ENCODE measurements at regions not wholly inside any gene's neighbourhood (a gene's known extent, or its start where the extent isn't known, plus 50 kb on each side); places are given as distances from the start of the nearest gene placed in this dataset.

DNA sequence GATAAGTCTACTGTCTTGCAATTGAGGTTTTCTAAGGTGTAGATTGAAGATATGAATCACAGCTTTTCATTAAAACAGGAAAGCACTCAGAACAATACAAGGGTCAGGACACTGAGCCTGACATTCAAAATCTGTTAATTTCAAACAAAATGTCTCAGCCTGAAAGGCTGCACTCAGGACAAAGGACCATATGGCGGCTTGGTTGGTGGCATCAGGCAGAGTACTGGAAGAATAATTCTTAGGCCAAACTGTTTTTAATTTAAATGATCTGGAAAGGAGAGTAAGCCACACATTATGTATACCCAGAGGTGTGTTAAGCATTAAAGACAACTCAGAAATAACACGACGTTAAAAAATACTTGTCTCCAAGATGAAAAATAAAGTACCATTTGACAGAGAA, 85.9 kb downstream of the SKA1 start:
- POLR2A ChIA-PET (ENCODE audit: low non-redundant PET), result no interaction called here
- DNase-seq (ENCODE audit: low spot score), result no peak
- CTCF ChIA-PET, result interaction anchor here (0.7 kb wide), 1 partner anchor 231 kb away, joined by 3 read pairs; no protein-coding TSS in a partner anchor
- TF ChIP-seq, protein P1, sequence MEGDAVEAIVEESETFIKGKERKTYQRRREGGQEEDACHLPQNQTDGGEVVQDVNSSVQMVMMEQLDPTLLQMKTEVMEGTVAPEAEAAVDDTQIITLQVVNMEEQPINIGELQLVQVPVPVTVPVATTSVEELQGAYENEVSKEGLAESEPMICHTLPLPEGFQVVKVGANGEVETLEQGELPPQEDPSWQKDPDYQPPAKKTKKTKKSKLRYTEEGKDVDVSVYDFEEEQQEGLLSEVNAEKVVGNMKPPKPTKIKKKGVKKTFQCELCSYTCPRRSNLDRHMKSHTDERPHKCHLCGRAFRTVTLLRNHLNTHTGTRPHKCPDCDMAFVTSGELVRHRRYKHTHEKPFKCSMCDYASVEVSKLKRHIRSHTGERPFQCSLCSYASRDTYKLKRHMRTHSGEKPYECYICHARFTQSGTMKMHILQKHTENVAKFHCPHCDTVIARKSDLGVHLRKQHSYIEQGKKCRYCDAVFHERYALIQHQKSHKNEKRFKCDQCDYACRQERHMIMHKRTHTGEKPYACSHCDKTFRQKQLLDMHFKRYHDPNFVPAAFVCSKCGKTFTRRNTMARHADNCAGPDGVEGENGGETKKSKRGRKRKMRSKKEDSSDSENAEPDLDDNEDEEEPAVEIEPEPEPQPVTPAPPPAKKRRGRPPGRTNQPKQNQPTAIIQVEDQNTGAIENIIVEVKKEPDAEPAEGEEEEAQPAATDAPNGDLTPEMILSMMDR (conservative IDR thresholded peaks at IDR 0.05; ENCODE audit: low read depth), result no peak
- no peak overlapping the region for H3K27ac ChIP-seq

DNA sequence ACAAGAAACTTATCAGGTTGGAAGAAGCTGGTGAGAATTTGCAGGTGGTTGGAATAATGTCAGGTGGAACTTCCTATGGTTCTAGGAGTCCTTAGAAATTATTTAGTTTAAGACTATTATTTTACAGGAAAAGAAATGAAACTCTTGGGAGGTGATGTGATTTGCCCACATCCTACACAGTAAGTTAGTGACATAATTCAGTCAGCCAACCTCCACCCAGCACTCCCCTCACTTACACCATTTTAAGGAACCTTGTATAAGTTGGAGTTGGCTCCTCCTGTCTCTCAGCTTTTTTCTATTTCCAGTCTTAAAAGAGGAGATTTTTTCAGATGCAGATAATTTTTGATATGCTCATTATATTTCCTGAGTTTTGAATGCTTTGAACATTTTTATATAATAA, 86.4 kb downstream of the SKA1 start:
- ChIA-PET POLR2A (ENCODE audit: low non-redundant PET) (no interaction called here), CTCF (interaction anchor here (0.7 kb wide), 1 partner anchor 231 kb away, joined by 3 read pairs; no protein-coding TSS in a partner anchor)
- no peak for DNase-seq (ENCODE audit: low spot score)

DNA sequence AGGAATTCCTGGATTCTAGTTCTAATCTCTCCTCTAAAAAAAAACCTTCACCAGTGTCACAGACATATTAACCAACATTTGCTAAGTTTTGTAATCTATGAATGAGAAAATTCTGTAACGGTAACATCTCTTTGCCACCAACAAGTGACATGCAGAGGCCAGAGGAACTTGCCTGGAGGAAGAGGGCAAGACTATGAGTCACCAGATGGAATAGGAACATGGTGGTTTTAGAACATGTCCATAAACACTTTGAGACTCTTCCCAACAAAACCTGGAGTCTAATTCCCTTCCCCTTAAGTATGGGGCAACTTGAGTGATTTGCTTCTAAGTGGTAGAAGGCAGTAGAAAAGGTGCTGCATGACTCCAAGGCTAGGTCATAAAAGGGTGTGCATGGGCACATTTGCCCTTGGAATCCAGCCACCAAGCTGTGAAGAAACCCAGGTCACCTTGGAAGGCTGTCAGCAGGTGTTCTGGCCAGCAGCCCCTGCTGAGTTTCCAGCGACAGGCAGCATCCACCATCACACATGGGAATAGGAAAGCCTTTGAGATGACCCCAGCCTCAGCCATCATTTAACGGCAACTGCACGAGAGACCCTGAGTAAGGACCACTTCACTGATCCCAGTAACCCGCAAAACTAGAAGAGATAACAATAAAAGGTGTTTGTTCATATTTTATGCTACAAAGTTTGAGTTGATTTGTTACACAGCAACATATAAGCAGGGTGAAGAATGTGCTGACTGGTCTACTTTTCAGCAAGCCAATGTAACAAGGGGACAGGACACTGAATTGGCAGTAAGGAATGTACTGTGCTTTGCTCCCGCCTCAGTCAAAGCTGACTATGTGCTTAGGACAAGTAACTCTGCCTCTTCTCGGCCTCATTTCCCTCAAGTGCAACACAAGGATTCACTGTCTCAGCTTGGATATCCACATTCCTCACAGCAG, 90.6 kb downstream of the SKA1 start:
- CTCF ChIA-PET, result no interaction called here
- H3K27ac ChIP-seq, result no peak overlapping the region
- POLR2A ChIA-PET (ENCODE audit: low non-redundant PET), result no interaction called here
- TF ChIP-seq, protein P1 (conservative IDR thresholded peaks at IDR 0.05; ENCODE audit: low read depth), result no peak
- DNase-seq (ENCODE audit: low spot score), result no peak

More for the DNA sequence above, 86.4 kb downstream of the SKA1 start:
- TF ChIP-seq, protein P1 (conservative IDR thresholded peaks at IDR 0.05; ENCODE audit: low read depth), result no peak
- H3K27ac ChIP-seq, result no peak overlapping the region

DNA sequence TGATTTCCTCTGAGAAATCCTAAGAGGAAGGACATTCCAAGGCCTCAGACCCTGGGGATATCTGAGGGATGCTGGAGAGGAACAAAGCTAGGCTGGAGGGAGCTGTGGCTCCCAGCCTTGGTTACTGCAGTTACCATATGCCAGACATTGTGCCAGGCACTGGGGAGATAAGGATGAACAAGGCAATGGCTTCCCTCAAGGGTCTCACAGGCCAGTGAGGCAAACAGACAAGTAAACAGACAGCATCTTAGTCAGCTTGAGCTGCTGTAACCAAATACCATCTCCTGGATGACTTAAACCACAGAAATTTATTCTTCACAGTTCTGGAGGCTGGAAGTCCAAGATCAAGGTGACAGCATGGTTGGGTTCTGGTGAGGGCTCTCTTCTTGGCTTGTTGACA, 91.8 kb downstream of the SKA1 start:
- CTCF ChIA-PET, result no interaction called here
- TF ChIP-seq, protein P1 (conservative IDR thresholded peaks at IDR 0.05; ENCODE audit: low read depth), result no peak
- POLR2A ChIA-PET (ENCODE audit: low non-redundant PET), result no interaction called here
- DNase-seq (ENCODE audit: low spot score), result no peak
- H3K27ac ChIP-seq, result no peak overlapping the region

DNA sequence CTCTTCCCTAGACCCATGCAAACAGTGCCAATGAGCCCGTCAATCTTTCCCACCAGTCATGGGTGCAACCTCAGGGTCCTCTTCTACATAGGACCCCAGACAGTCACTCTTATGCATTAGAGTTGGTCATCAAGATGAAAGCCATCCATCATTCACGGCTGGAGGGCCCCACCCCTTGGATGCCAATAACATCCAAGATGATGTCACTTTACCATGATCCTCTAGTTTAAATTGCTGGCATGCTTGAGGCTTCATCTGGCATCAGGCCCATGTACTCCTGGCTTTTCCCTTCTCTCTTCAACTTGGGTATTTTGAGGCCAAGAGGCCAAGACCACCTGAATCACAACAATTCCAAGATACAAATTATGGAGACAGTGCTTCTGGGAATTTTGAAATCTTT, 91.1 kb upstream of the MAPK4 start:
- CTCF ChIA-PET, result no interaction called here

DNA sequence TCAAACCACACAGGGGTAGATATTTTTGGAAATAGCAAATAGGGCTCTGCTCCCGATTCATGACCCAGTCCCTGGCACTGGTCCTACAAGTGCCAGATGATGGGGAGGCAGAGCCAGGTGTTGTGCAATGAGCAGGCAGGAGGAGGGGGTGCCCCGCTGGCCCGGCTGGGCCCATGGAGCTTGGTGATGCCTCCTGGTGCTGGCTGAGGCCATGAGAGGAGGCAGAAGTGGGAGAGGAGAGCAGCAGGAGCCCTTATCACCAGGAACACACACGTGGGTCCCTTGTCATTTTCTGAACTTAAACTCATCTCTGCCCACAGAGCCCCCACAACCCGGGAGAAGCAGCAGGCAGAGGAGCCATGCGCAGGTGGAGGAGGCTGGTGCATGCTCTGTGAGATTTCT, 90.5 kb upstream of the MAPK4 start:
- TF ChIP-seq, protein P1 (conservative IDR thresholded peaks at IDR 0.05; ENCODE audit: low read depth), result no peak
- ChIA-PET POLR2A (ENCODE audit: low non-redundant PET) (no interaction called here), CTCF (no interaction called here)
- no peak for DNase-seq (ENCODE audit: low spot score)
- no peak overlapping the region for H3K27ac ChIP-seq

More for the DNA sequence above, 91.1 kb upstream of the MAPK4 start:
- H3K27ac ChIP-seq, result no peak overlapping the region
- TF ChIP-seq, protein P1 (conservative IDR thresholded peaks at IDR 0.05; ENCODE audit: low read depth), result no peak
- DNase-seq (ENCODE audit: low spot score), result no peak
- POLR2A ChIA-PET (ENCODE audit: low non-redundant PET), result no interaction called here
